Ascending aorta (tissue), 2 donors: ENCODE measurements at regions not wholly inside any gene's neighbourhood (a gene's known extent, or its start where the extent isn't known, plus 50 kb on each side); places are given as distances from the start of the nearest gene placed in this dataset.

Experiments used
- DNase-seq, 2 donors: peaks; one replicate each; pipeline ENCODE4 v3.0.0-alpha.2; 2019; ENCODE audit warnings: low spot score in 2 of 2
- H3K27ac ChIP-seq, 2 donors: fragments of 200-600 bp; sonication (generic); one replicate each; pipeline ENCODE4 v1.5.1; 2016 to 2017; ENCODE audit warnings: mild to moderate bottlenecking in 1 of 2
- H3K27me3 ChIP-seq: fragments of 200-600 bp; sonication (generic); one replicate; pipeline ENCODE4 v1.5.1; 2017
- H3K36me3 ChIP-seq, 2 donors: fragments of 200-600 bp; sonication (generic); one replicate each; pipeline ENCODE4 v1.5.1; 2016
- H3K4me1 ChIP-seq, 2 donors: fragments of 200-600 bp; sonication (generic); one replicate each; pipeline ENCODE4 v1.5.1; 2016 to 2017; ENCODE audit warnings: mild to moderate bottlenecking in 1 of 2
- H3K4me3 ChIP-seq, 2 donors: fragments of 200-600 bp; sonication (generic); one replicate each; pipeline ENCODE4 v1.5.1; 2016 to 2017; ENCODE audit warnings: mild to moderate bottlenecking in 1 of 2
- H3K9me3 ChIP-seq, 2 donors: fragments of 200-600 bp; sonication (generic); one replicate each; pipeline ENCODE4 v1.5.1; 2016
- intact Hi-C: fragments of 100-400 bp; cut with DNase I; formaldehyde crosslinking; loops from one replicate; pipeline ENCODE4 v1.15.1; 2023
- TF ChIP-seq, protein P1 (sequence below), 3 experiments: fragments of 200-600 bp in 2 of 3; fragments of 450-650 bp in 1 of 3; sonication (generic) in 2 of 3; IDR thresholded peaks; one replicate each; pipeline ENCODE4 v1.5.1; 2016 to 2019; ENCODE audit warnings: antibody characterized with exemption in 3 of 3, mild to moderate bottlenecking in 1 of 3, moderate library complexity in 1 of 3

- H3K4me1 ChIP-seq = no peaks in the 10 kb centered on the region
- peaks cover 0 to 5% of the 10 kb centered on the region in 2 donors for H3K9me3 ChIP-seq
- H3K27ac ChIP-seq = no peak overlapping the region
- H3K27me3 ChIP-seq = no peaks in the 10 kb centered on the region
- no peaks in the 10 kb centered on the region for H3K36me3 ChIP-seq
- DNase-seq = no peak
- TF ChIP-seq, protein P1, sequence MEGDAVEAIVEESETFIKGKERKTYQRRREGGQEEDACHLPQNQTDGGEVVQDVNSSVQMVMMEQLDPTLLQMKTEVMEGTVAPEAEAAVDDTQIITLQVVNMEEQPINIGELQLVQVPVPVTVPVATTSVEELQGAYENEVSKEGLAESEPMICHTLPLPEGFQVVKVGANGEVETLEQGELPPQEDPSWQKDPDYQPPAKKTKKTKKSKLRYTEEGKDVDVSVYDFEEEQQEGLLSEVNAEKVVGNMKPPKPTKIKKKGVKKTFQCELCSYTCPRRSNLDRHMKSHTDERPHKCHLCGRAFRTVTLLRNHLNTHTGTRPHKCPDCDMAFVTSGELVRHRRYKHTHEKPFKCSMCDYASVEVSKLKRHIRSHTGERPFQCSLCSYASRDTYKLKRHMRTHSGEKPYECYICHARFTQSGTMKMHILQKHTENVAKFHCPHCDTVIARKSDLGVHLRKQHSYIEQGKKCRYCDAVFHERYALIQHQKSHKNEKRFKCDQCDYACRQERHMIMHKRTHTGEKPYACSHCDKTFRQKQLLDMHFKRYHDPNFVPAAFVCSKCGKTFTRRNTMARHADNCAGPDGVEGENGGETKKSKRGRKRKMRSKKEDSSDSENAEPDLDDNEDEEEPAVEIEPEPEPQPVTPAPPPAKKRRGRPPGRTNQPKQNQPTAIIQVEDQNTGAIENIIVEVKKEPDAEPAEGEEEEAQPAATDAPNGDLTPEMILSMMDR (IDR thresholded peaks at IDR 0.05) = no peak
- H3K4me3 ChIP-seq = no peak overlapping the region
- intact Hi-C loops = no loop called here
Measured at GRCh38 chr9:78525986-78526560, 229.1 kb downstream of the PSAT1 start.

- no peaks in the 10 kb centered on the region for H3K27me3 ChIP-seq
- TF ChIP-seq, protein P1 (IDR thresholded peaks at IDR 0.05) = no peak
- no peak for DNase-seq
- intact Hi-C loops = no loop called here
- H3K9me3 ChIP-seq = no peaks in the 10 kb centered on the region
- H3K27ac ChIP-seq = no peak overlapping the region
- no peak overlapping the region for H3K4me3 ChIP-seq
- no peaks in the 10 kb centered on the region for H3K36me3 ChIP-seq
- H3K4me1 ChIP-seq = no peaks in the 10 kb centered on the region
Measured at GRCh38 chr9:78533500-78533899, 236.6 kb downstream of the PSAT1 start.

DNA sequence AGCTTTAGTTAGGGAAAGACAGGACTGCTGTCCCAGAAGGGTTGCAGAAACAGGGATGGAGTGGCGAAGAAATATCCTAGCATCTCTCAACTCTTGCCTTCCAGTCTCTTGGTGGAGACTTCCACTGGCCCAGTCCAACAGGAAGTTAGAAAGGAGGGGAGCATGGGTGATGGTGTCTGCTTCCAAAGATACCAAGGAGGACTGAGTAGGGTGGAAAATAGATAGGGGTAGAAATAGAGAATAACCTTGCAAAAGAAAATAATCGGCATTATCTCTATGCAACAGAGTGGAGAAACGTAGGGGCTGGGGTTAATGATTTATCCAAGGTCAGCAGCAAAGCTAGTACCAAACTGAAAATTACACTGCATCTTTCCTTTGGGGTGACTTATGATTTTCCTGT, 242.3 kb downstream of the PSAT1 start:
- intact Hi-C loops = no loop called here
- no peak overlapping the region for H3K4me3 ChIP-seq
- TF ChIP-seq, protein P1 (IDR thresholded peaks at IDR 0.05) = no peak
- no peaks in the 10 kb centered on the region for H3K27me3 ChIP-seq
- H3K9me3 ChIP-seq = no peaks in the 10 kb centered on the region
- H3K27ac ChIP-seq = no peak overlapping the region
- no peak for DNase-seq
- H3K36me3 ChIP-seq = no peaks in the 10 kb centered on the region
- H3K4me1 ChIP-seq = no peaks in the 10 kb centered on the region

DNA sequence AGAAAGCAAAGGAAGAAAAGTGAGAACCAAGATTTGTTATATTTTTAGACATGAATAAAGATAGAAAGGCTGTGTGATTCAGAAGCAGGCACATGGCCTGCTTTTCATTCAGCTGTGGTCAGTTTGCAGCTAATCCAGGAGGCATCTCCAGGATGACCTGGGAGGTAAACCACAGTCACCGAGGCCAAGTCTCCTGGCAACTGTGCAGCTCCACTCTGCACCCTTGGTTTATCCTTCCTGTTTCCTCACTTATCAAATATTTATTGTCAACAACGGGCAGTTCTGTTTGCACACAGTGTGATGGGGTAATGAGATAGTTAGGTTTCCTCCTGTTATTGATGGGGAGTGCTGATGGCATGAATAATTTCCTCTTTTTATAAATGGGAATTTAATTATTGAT, 243.0 kb downstream of the PSAT1 start:
- no peaks in the 10 kb centered on the region for H3K36me3 ChIP-seq
- no peak overlapping the region for H3K27ac ChIP-seq
- intact Hi-C loops = no loop called here
- TF ChIP-seq, protein P1 (IDR thresholded peaks at IDR 0.05) = no peak
- H3K4me1 ChIP-seq = no peaks in the 10 kb centered on the region
- H3K27me3 ChIP-seq = no peaks in the 10 kb centered on the region
- H3K9me3 ChIP-seq = no peaks in the 10 kb centered on the region
- H3K4me3 ChIP-seq = no peak overlapping the region
- no peak for DNase-seq

DNA sequence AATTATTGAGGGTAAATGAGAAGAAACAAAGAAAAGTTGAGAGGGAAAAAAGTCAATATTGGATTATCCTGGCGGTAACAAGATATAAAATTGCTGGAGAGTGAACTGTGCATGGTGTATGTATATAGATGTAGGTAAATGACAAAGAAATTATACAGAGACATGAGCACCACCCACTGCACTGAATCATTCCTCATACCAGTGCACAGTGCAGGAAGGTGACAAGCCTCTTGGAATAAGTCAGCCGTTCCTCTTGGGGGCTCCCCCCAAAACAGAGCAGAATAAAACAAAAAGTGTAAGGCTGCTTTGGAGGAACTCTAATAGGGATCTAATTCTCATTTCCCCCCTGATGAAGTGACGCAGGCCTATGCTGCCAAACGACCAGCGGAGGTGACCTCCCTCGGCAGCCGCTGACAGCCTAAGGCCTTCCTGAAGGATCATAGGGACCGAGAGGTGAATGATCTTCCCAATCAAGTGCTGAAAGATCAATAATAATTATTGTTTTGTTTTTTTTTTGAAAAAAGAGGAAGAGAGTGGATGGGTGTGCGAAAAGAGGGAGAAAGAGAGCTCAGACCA, 245.0 kb downstream of the PSAT1 start:
- Histone ChIP-seq H3K27ac (no peak overlapping the region), H3K9me3 (no peaks in the 10 kb centered on the region), H3K27me3 (no peaks in the 10 kb centered on the region), H3K4me1 (no peaks in the 10 kb centered on the region), H3K4me3 (no peak overlapping the region), H3K36me3 (no peaks in the 10 kb centered on the region)
- intact Hi-C loops = no loop called here
- TF ChIP-seq, protein P1 (IDR thresholded peaks at IDR 0.05) = no peak
- no peak for DNase-seq
